ENCODE measurements at regions not wholly inside any gene's neighbourhood (a gene's known extent, or its start where the extent isn't known, plus 50 kb on each side); places are given as distances from the start of the nearest gene placed in this dataset.

GRCh38 chr5:121029536-121030245 is 565.6 kb downstream of the PRR16 start:
- Histone ChIP-seq H3K4me3 (replicated peaks in 1 of 2; ENCODE audit: low read depth in 1 of 2, low read length in 2 of 2) (no peak overlapping the region), H3K9ac (ENCODE audit: low read length) (no peak overlapping the region), H2AFZ (ENCODE audit: low read depth, low read length, poor library complexity, severe bottlenecking) (no peak overlapping the region), H3K27me3 (ENCODE audit: insufficient read depth, low read length) (no peaks in the 10 kb centered on the region), H3K4me2 (ENCODE audit: low read length) (no peak overlapping the region), H3K9me3 (ENCODE audit: control insufficient read depth in 1 of 2, insufficient read depth in 1 of 2, low read depth in 1 of 2, low read length in 2 of 2) (no peaks in the 10 kb centered on the region), H4K20me1 (ENCODE audit: insufficient read depth) (no peaks in the 10 kb centered on the region), H3K79me2 (ENCODE audit: insufficient read depth, low read length) (no peaks in the 10 kb centered on the region), H3K36me3 (ENCODE audit: control insufficient read depth in 1 of 2, insufficient read depth in 2 of 2, low read length in 2 of 2) (no peaks in the 10 kb centered on the region), H3K9me2 (ENCODE audit: insufficient read depth) (no peaks in the 10 kb centered on the region), H3K27ac (ENCODE audit: low read depth, low read length) (no peak overlapping the region), H3K4me1 (ENCODE audit: control insufficient read depth in 1 of 2, insufficient read depth in 2 of 2, low read length in 2 of 2) (no peaks in the 10 kb centered on the region)
- no TSS peak for BruUV-seq (replicated peaks)
- ATAC-seq (no peak), DNase-seq (ENCODE audit: low read depth, low spot score) (no peak)
- ChIA-PET CTCF (no interaction called here), RAD21 (ENCODE audit: low non-redundant PET in 1 of 2, low total read pairs in 2 of 2, uncharacterized antibody in 2 of 2, unreplicated experiment in 2 of 2) (no interaction called here), POLR2A (no interaction called here)
- intact Hi-C loops (cut with micrococcal nuclease): no loop called here
- TF ChIP-seq EZH2phosphoT487 (IDR thresholded peaks at IDR 0.05; ENCODE audit: borderline replicate concordance) (no peak), CEBPB (IDR thresholded peaks at IDR 0.05; ENCODE audit: low read depth) (no peak), EGR1 (IDR thresholded peaks at IDR 0.05; ENCODE audit: low read depth) (no peak), ZFX (IDR thresholded peaks at IDR 0.05) (no peak), ZNF274 (IDR thresholded peaks at IDR 0.05; ENCODE audit: low read depth, low read length) (no peak), TCF7L2 (IDR thresholded peaks at IDR 0.05; ENCODE audit: borderline replicate concordance, extremely low read depth, insufficient read depth, insufficient read length) (no peak)
- TF ChIP-seq, protein P1, sequence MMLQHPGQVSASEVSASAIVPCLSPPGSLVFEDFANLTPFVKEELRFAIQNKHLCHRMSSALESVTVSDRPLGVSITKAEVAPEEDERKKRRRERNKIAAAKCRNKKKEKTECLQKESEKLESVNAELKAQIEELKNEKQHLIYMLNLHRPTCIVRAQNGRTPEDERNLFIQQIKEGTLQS (IDR thresholded peaks at IDR 0.05): no peak

GRCh38 chr5:121031491-121031890 is 567.4 kb downstream of the PRR16 start:
- ChIA-PET POLR2A (no interaction called here), CTCF (no interaction called here)

More at GRCh38 chr5:121031491-121031890, 567.4 kb downstream of the PRR16 start:
- H3K9ac ChIP-seq (ENCODE audit: low read length): no peak overlapping the region
- H3K27ac ChIP-seq (ENCODE audit: low read depth, low read length): no peak overlapping the region
- no peak overlapping the region for H2AFZ ChIP-seq (ENCODE audit: low read depth, low read length, poor library complexity, severe bottlenecking)
- TF ChIP-seq RAD21 (IDR thresholded peaks at IDR 0.05; ENCODE audit: low read depth): no peak
- no TSS peak for BruUV-seq (replicated peaks)
- H3K36me3 ChIP-seq (ENCODE audit: control insufficient read depth in 1 of 2, insufficient read depth in 2 of 2, low read length in 2 of 2): no peaks in the 10 kb centered on the region
- no peak overlapping the region for H3K4me2 ChIP-seq (ENCODE audit: low read length)
- ATAC-seq: no peak
- H3K9me3 ChIP-seq (ENCODE audit: control insufficient read depth in 1 of 2, insufficient read depth in 1 of 2, low read depth in 1 of 2, low read length in 2 of 2): no peaks in the 10 kb centered on the region
- H3K9me2 ChIP-seq (ENCODE audit: insufficient read depth): no peaks in the 10 kb centered on the region
- H3K79me2 ChIP-seq (ENCODE audit: insufficient read depth, low read length): no peaks in the 10 kb centered on the region
- H3K27me3 ChIP-seq (ENCODE audit: insufficient read depth, low read length): no peaks in the 10 kb centered on the region
- H3K4me3 ChIP-seq (replicated peaks in 1 of 2; ENCODE audit: low read depth in 1 of 2, low read length in 2 of 2): no peak overlapping the region
- intact Hi-C loops (cut with micrococcal nuclease): no loop called here
- RAD21 ChIA-PET (ENCODE audit: low non-redundant PET in 1 of 2, low total read pairs in 2 of 2, uncharacterized antibody in 2 of 2, unreplicated experiment in 2 of 2): no interaction called here
- no peaks in the 10 kb centered on the region for H3K4me1 ChIP-seq (ENCODE audit: control insufficient read depth in 1 of 2, insufficient read depth in 2 of 2, low read length in 2 of 2)
- H4K20me1 ChIP-seq (ENCODE audit: insufficient read depth): no peaks in the 10 kb centered on the region
- DNase-seq (ENCODE audit: low read depth, low spot score): no peak

Data from HCT116 (cell line).